ENCODE measurements at regions not wholly inside any gene's neighbourhood (a gene's known extent, or its start where the extent isn't known, plus 50 kb on each side); places are given as distances from the start of the nearest gene placed in this dataset.
"Not testable (repeated sequence)": the region's sequence is repeated elsewhere in the genome, so short reads cannot be mapped to it uniquely, and the experiment has no call there.

DNA sequence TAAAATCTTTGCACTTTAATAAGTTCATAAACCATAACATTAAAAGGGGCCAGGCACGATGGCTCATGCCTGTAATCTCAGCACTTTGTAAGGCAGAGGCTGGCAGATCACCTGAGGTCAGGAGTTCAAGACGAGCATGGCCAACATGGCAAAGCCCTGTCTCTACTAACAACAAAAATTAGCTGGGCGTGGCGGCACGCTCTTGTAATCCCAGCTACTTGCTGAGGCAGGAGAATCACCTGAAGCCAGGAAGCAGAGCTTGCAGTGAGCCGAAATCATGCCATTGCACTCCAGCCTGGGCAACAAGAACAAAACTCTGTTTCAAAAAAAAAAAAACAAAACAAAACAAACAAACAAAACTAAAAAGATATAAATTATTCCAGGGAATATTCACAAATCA lies 595.2 kb upstream of the LCORL start:
- TF ChIP-seq, protein P1, sequence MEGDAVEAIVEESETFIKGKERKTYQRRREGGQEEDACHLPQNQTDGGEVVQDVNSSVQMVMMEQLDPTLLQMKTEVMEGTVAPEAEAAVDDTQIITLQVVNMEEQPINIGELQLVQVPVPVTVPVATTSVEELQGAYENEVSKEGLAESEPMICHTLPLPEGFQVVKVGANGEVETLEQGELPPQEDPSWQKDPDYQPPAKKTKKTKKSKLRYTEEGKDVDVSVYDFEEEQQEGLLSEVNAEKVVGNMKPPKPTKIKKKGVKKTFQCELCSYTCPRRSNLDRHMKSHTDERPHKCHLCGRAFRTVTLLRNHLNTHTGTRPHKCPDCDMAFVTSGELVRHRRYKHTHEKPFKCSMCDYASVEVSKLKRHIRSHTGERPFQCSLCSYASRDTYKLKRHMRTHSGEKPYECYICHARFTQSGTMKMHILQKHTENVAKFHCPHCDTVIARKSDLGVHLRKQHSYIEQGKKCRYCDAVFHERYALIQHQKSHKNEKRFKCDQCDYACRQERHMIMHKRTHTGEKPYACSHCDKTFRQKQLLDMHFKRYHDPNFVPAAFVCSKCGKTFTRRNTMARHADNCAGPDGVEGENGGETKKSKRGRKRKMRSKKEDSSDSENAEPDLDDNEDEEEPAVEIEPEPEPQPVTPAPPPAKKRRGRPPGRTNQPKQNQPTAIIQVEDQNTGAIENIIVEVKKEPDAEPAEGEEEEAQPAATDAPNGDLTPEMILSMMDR (IDR thresholded peaks at IDR 0.05; ENCODE audit: insufficient read depth, low read length, poor library complexity, severe bottlenecking) = no peak
- Histone ChIP-seq H3K27me3 (ENCODE audit: control insufficient read depth, insufficient read depth, low read length) (no peaks in the 10 kb centered on the region), H3K36me3 (ENCODE audit: control insufficient read depth, insufficient read depth, low read length) (no peaks in the 10 kb centered on the region), H3K4me3 (ENCODE audit: low read depth, low read length) (no peak overlapping the region)
- DNase-seq (ENCODE audit: low read depth) = no peak

DNA sequence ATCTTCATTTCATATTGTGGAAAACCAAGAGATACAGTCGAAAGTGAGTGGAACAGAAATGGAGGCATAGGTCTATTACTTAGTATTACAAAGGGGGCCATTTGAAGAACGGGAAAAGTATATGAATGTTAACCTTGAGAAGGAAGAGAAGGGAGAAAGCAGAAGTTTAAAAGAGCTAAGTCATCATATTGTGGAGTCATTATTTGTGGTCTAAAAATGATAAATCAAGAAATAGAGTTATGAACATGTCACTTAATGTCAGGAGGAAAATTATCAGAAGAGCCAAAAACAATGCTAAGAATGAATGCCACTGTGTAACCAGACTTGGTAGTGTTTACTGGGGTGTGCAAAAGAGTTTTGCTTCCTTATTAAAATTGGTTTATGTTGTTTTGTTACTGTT lies 589.5 kb upstream of the LCORL start:
- TF ChIP-seq, protein P1 (IDR thresholded peaks at IDR 0.05; ENCODE audit: insufficient read depth, low read length, poor library complexity, severe bottlenecking) = no peak

GRCh38 chr4:18608908-18609533 lies 587.5 kb upstream of the LCORL start:
- no peaks in the 10 kb centered on the region for H3K27me3 ChIP-seq (ENCODE audit: control insufficient read depth, insufficient read depth, low read length)
- DNase-seq (ENCODE audit: low read depth) = no peak
- H3K36me3 ChIP-seq (ENCODE audit: control insufficient read depth, insufficient read depth, low read length) = no peaks in the 10 kb centered on the region

More for the DNA sequence above, 589.5 kb upstream of the LCORL start:
- Histone ChIP-seq H3K27me3 (ENCODE audit: control insufficient read depth, insufficient read depth, low read length) (no peaks in the 10 kb centered on the region), H3K36me3 (ENCODE audit: control insufficient read depth, insufficient read depth, low read length) (no peaks in the 10 kb centered on the region), H3K4me3 (ENCODE audit: low read depth, low read length) (no peak overlapping the region)
- no peak for DNase-seq (ENCODE audit: low read depth)

DNA sequence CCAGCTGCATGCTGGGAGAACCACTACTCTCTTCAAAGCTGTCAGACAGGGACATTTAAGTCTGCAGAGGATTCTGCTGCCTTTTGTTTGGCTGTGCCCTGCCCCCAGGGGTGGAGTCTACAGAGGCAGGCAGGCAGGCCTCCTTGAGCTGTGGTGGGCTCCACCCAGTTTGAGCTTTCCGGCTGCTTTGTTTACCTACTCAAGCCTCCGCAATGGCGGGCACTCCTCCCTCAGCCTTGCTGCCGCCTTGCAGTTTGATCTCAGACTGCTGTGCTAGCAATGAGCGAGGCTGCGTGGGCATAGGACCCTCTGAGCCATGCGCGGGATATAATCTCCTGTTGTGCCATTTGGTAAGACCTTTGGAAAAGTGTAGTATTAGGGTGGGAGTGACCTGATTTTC lies 581.1 kb upstream of the LCORL start:
- H3K4me3 ChIP-seq (ENCODE audit: low read depth, low read length); H3K36me3 ChIP-seq (ENCODE audit: control insufficient read depth, insufficient read depth, low read length); H3K27me3 ChIP-seq (ENCODE audit: control insufficient read depth, insufficient read depth, low read length); DNase-seq (ENCODE audit: low read depth): not testable (repeated sequence)

More at GRCh38 chr4:18608908-18609533, 587.5 kb upstream of the LCORL start:
- H3K4me3 ChIP-seq (ENCODE audit: low read depth, low read length) = no peak overlapping the region
- TF ChIP-seq, protein P1 (IDR thresholded peaks at IDR 0.05; ENCODE audit: insufficient read depth, low read length, poor library complexity, severe bottlenecking) = no peak

GRCh38 chr4:18593297-18594002 lies 571.9 kb upstream of the LCORL start:
- H3K4me3 ChIP-seq (ENCODE audit: low read depth, low read length) = no peak overlapping the region
- TF ChIP-seq, protein P1 (IDR thresholded peaks at IDR 0.05; ENCODE audit: insufficient read depth, low read length, poor library complexity, severe bottlenecking) = peak; percentile 69
- H3K36me3 ChIP-seq (ENCODE audit: control insufficient read depth, insufficient read depth, low read length) = no peaks in the 10 kb centered on the region
- DNase-seq (ENCODE audit: low read depth) = peak; percentile 23
- no peaks in the 10 kb centered on the region for H3K27me3 ChIP-seq (ENCODE audit: control insufficient read depth, insufficient read depth, low read length)

GRCh38 chr4:18582841-18583240 lies 561.3 kb upstream of the LCORL start:
- TF ChIP-seq, protein P1 (IDR thresholded peaks at IDR 0.05; ENCODE audit: insufficient read depth, low read length, poor library complexity, severe bottlenecking) = no peak
- Histone ChIP-seq H3K27me3 (ENCODE audit: control insufficient read depth, insufficient read depth, low read length) (no peaks in the 10 kb centered on the region), H3K36me3 (ENCODE audit: control insufficient read depth, insufficient read depth, low read length) (no peaks in the 10 kb centered on the region), H3K4me3 (ENCODE audit: low read depth, low read length) (no peak overlapping the region)
- DNase-seq (ENCODE audit: low read depth) = no peak
